ENCODE measurements at regions not wholly inside any gene's neighbourhood (a gene's known extent, or its start where the extent isn't known, plus 50 kb on each side); places are given as distances from the start of the nearest gene placed in this dataset.

DNA sequence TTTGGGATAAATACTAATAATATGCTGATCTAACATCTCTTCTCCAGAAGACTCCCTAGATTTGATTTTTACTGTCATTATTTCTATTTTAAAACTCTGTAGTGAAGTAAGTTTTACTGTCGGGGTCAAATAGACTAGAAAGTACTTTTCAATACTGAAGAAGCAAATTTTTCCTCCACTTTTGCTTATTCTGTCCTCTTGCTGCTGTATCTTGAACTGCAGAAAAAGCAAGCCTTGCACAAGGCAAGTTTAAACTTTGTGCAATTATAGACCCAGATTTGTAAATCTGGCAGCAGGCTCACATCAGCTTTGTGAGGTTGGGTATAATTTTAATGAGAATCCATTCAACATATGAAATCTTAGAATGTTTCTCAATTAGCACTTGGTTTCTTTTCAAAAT, 151.1 kb upstream of the ETS2 start:
- H3K27ac ChIP-seq, result no peak overlapping the region
- ChIA-PET POLR2A (ENCODE audit: unreplicated experiment) (no interaction called here), CTCF (no interaction called here)
- H2AFZ ChIP-seq, result no peak overlapping the region
- no peaks in the 10 kb centered on the region for H3K4me1 ChIP-seq (replicated peaks; ENCODE audit: insufficient read depth)
- H3K4me2 ChIP-seq, result no peak overlapping the region
- BruUV-seq (replicated peaks), result no TSS peak
- H3K79me2 ChIP-seq (ENCODE audit: low read depth), result no peaks in the 10 kb centered on the region
- no peaks in the 10 kb centered on the region for H4K20me1 ChIP-seq (ENCODE audit: insufficient read depth)
- DNase-seq, result no peak
- H3K9me3 ChIP-seq (ENCODE audit: insufficient read depth, low read depth), result no peaks in the 10 kb centered on the region
- no peak overlapping the region for H3K4me3 ChIP-seq
- H3K9me2 ChIP-seq (ENCODE audit: insufficient read depth), result no peaks in the 10 kb centered on the region
- no peaks in the 10 kb centered on the region for H3K36me3 ChIP-seq (ENCODE audit: low read depth)
- no peaks in the 10 kb centered on the region for H3F3A ChIP-seq (ENCODE audit: insufficient read depth, low read depth)
- intact Hi-C loops (cut with micrococcal nuclease; ENCODE audit: unreplicated experiment), result no loop called here
- TF ChIP-seq EZH2 (IDR thresholded peaks at IDR 0.05; ENCODE audit: low read depth) (no peak), CTCF (conservative IDR thresholded peaks at IDR 0.05) (no peak)
- peaks cover 82% of the 10 kb centered on the region for H3K27me3 ChIP-seq (ENCODE audit: insufficient read depth, low read depth)

DNA sequence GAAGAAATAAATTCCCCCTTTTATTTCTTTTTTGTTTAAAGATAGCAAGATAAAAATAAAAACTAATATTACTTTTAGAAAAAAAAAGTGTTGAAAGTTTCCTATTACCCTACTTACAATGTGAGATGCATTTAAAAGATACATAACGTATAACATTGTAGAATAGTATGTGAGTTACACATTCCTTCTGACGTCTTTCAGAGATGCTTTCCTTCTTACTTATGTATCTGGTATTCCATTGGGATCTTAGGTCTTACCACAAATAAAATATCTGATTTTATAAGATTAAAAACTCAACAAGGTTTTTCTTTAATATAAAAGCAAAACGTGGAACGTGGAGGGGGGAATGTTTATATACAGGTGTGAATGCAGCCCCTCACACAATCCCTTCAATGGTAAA, 147.2 kb upstream of the ETS2 start:
- CTCF ChIA-PET, result no interaction called here
- no TSS peak for BruUV-seq (replicated peaks)

GRCh38 chr21:38659936-38660332, 145.8 kb upstream of the ETS2 start:
- POLR2A ChIA-PET (ENCODE audit: unreplicated experiment), result no interaction called here
- no peaks in the 10 kb centered on the region for H3K4me1 ChIP-seq (replicated peaks; ENCODE audit: insufficient read depth)
- CTCF ChIA-PET, result no interaction called here
- no peak overlapping the region for H3K27ac ChIP-seq
- no peaks in the 10 kb centered on the region for H3F3A ChIP-seq (ENCODE audit: insufficient read depth, low read depth)
- intact Hi-C loops (cut with micrococcal nuclease; ENCODE audit: unreplicated experiment), result no loop called here
- no TSS peak for BruUV-seq (replicated peaks)
- no peak for DNase-seq
- H3K4me2 ChIP-seq, result no peak overlapping the region
- no peak overlapping the region for H3K4me3 ChIP-seq
- H4K20me1 ChIP-seq (ENCODE audit: insufficient read depth), result no peaks in the 10 kb centered on the region
- H3K9me3 ChIP-seq (ENCODE audit: insufficient read depth, low read depth), result no peaks in the 10 kb centered on the region
- H2AFZ ChIP-seq, result no peak overlapping the region
- no peaks in the 10 kb centered on the region for H3K36me3 ChIP-seq (ENCODE audit: low read depth)
- H3K27me3 ChIP-seq (ENCODE audit: insufficient read depth, low read depth), result peaks cover 67% of the 10 kb centered on the region
- H3K9me2 ChIP-seq (ENCODE audit: insufficient read depth), result no peaks in the 10 kb centered on the region
- no peak for TF ChIP-seq CTCF (conservative IDR thresholded peaks at IDR 0.05)
- TF ChIP-seq EZH2 (IDR thresholded peaks at IDR 0.05; ENCODE audit: low read depth), result no peak
- H3K79me2 ChIP-seq (ENCODE audit: low read depth), result no peaks in the 10 kb centered on the region

More for the DNA sequence above, 147.2 kb upstream of the ETS2 start:
- H3K9me2 ChIP-seq (ENCODE audit: insufficient read depth), result no peaks in the 10 kb centered on the region
- no peaks in the 10 kb centered on the region for H3K79me2 ChIP-seq (ENCODE audit: low read depth)
- H3K36me3 ChIP-seq (ENCODE audit: low read depth), result no peaks in the 10 kb centered on the region
- no peak overlapping the region for H3K27ac ChIP-seq
- no peak for DNase-seq
- H3K4me3 ChIP-seq, result no peak overlapping the region
- no peak overlapping the region for H2AFZ ChIP-seq
- peaks cover 67% of the 10 kb centered on the region for H3K27me3 ChIP-seq (ENCODE audit: insufficient read depth, low read depth)
- TF ChIP-seq EZH2 (IDR thresholded peaks at IDR 0.05; ENCODE audit: low read depth), result no peak
- TF ChIP-seq CTCF (conservative IDR thresholded peaks at IDR 0.05), result no peak
- no peaks in the 10 kb centered on the region for H3K4me1 ChIP-seq (replicated peaks; ENCODE audit: insufficient read depth)
- intact Hi-C loops (cut with micrococcal nuclease; ENCODE audit: unreplicated experiment), result no loop called here
- H3K9me3 ChIP-seq (ENCODE audit: insufficient read depth, low read depth), result no peaks in the 10 kb centered on the region
- H3F3A ChIP-seq (ENCODE audit: insufficient read depth, low read depth), result no peaks in the 10 kb centered on the region
- POLR2A ChIA-PET (ENCODE audit: unreplicated experiment), result no interaction called here
- H3K4me2 ChIP-seq, result no peak overlapping the region
- no peaks in the 10 kb centered on the region for H4K20me1 ChIP-seq (ENCODE audit: insufficient read depth)
